GM12874 (cell line): ENCODE measurements at regions not wholly inside any gene's neighbourhood (a gene's known extent, or its start where the extent isn't known, plus 50 kb on each side); places are given as distances from the start of the nearest gene placed in this dataset.

Experiments used
- CTCF ChIP-seq: IDR thresholded peaks from 2 replicates; pipeline ENCODE4 v1.5.1; 2011; ENCODE audit warnings: low read depth, mild to moderate bottlenecking, control low read depth, low read length, moderate library complexity; ENCODE audit not compliant: insufficient read depth

DNA sequence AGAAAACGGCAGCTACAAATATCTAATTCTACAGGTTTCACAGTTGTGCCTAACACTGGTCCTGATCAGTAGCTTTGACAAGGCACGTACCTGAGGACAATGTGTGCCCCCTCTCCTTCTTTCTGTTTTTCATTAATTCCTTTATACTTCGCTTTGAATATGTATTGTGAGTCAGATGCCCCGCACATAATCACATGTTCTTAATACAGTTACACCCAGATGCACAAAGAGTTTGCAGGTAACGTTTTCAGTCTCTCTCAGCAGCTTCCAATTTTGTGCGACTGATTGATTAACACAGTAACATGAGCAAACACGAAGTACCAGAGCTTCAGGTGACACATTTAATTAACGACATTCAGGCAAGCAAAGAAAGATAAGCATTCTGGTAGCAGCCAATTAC, 209.8 kb upstream of the ZPLD1 start:
- TF ChIP-seq CTCF, result no peak

DNA sequence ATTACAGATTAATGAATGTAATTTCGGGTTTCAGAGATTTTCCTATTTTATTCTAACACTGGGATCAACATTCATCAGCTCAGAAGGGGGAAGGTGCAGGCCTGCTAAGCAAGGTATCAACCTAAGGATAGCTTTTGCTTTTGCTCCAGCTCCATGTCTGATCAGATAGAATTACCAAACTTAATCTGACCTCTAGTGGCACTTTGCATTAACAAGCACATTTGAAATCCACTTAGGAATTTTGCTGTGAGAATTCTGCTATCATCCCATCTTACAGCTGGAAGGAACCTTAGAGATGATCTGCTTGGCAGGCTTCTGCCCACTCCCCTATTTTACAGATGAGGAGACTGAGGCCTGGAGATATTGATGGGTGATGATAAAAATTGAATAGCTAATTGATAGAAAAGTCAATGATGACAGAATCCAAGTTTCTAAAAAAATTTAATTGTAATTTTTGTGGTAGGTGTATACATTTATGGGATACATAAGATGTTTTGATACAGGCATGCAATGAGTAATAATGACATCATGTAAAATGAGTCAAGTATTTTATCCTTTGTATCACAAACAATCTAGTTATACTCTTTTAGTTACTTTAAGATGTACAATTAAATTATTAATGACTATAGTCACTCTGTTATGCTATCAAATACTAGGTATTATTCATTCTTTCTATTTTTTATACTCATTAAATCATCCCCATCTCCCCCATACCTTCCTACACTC, 209.2 kb upstream of the ZPLD1 start:
- TF ChIP-seq CTCF, result peak; percentile 51

DNA sequence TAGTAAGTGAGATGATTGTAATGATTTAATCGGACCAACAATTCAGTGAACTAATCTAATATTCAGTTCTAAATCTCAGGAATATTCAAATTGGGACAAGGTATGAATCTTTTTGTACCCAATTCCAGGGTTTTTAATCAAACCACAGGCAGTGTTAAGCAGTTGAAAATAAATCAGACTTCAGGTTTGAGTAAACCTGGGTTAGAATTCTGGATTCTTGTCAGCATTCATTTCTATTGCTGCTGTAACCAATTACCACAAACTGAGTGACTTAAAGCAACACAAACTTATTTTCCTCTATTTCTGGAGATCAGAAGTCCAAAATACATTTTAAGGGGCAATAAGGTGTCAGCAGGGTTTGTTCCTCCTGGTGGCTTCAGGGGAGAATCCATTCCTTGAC, 208.4 kb upstream of the ZPLD1 start:
- TF ChIP-seq CTCF, result no peak

- TF ChIP-seq CTCF, result peak; percentile 81
These were observed 205.7 kb upstream of the ZPLD1 start for GRCh38 chr3:102229062-102229655.

DNA sequence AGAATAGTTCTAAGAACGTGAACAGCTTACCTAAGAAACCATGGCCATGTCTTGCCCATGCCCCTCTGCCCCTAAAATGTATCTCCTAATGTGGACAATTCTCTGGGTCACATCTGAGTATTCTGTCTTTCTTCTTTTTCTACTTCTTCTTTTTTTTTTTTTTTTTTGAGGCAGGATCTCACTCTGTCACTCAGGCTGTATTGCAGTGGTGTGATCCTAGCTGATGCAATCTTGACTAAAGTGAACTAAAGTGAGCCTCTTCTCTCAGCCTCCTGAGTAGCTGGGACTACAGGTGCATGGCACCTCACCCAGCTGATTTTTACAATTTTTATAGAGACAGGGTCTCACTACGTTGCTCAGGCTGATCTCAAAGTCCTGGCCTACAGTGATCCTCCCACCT, 204.8 kb upstream of the ZPLD1 start:
- TF ChIP-seq CTCF, result no peak

- no peak for TF ChIP-seq CTCF
These were observed 200.9 kb upstream of the ZPLD1 start for GRCh38 chr3:102233881-102234280.

DNA sequence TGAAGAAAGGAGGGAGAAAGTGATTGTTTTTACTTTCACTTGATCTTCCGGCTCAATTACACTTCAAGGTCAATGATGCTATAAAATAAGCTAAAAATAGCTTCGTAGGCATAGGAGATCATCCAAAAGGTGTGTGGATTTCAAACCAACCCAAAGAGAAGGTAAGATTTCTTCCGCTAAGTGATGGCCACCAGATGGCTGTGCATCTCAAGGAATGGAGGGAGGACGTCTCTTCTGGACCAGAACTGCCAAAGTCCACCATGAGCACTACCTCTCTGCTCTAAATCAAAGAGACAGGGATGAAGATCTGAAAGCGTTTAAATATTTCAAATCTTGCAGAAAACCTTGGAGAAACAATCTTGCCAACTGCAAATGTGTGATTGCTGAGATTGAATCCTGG, 199.1 kb upstream of the ZPLD1 start:
- TF ChIP-seq CTCF, result peak; percentile 6; the same call in 1 of the 2 replicates
